ENCODE measurements at regions not wholly inside any gene's neighbourhood (a gene's known extent, or its start where the extent isn't known, plus 50 kb on each side); places are given as distances from the start of the nearest gene placed in this dataset.

- TF ChIP-seq, protein P1, sequence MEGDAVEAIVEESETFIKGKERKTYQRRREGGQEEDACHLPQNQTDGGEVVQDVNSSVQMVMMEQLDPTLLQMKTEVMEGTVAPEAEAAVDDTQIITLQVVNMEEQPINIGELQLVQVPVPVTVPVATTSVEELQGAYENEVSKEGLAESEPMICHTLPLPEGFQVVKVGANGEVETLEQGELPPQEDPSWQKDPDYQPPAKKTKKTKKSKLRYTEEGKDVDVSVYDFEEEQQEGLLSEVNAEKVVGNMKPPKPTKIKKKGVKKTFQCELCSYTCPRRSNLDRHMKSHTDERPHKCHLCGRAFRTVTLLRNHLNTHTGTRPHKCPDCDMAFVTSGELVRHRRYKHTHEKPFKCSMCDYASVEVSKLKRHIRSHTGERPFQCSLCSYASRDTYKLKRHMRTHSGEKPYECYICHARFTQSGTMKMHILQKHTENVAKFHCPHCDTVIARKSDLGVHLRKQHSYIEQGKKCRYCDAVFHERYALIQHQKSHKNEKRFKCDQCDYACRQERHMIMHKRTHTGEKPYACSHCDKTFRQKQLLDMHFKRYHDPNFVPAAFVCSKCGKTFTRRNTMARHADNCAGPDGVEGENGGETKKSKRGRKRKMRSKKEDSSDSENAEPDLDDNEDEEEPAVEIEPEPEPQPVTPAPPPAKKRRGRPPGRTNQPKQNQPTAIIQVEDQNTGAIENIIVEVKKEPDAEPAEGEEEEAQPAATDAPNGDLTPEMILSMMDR (IDR thresholded peaks at IDR 0.05; ENCODE audit: unreplicated experiment) = no peak
- no peak overlapping the region for H3K4me3 Mint-ChIP-seq (ENCODE audit: unreplicated experiment)
- no peak for DNase-seq (ENCODE audit: unreplicated experiment)
- peaks cover under 1% of the 10 kb centered on the region for H3K4me1 Mint-ChIP-seq (ENCODE audit: insufficient read depth, unreplicated experiment)
- H3K27me3 Mint-ChIP-seq (ENCODE audit: insufficient read depth, unreplicated experiment) = no peaks in the 10 kb centered on the region
- ChIA-PET CTCF (interaction anchor here (0.7 kb wide), 1 partner anchor 418 kb away, joined by 3 read pairs; no protein-coding TSS in a partner anchor), POLR2A (no interaction called here)
- H3K36me3 Mint-ChIP-seq (ENCODE audit: insufficient read depth, unreplicated experiment) = no peaks in the 10 kb centered on the region
- BruUV-seq (replicated peaks) = no TSS peak
- intact Hi-C loops (cut with micrococcal nuclease) = no loop called here
- H3K9me3 Mint-ChIP-seq (ENCODE audit: unreplicated experiment) = no peaks in the 10 kb centered on the region
- no peak overlapping the region for H3K27ac Mint-ChIP-seq (ENCODE audit: low read depth, unreplicated experiment)
Measured at GRCh38 chr18:71643822-71644221, 900.3 kb downstream of the CBLN2 start.

GRCh38 chr18:71630696-71631095 is 913.4 kb downstream of the CBLN2 start:
- Mint-ChIP-seq H3K27me3 (ENCODE audit: insufficient read depth, unreplicated experiment) (no peaks in the 10 kb centered on the region), H3K4me3 (ENCODE audit: unreplicated experiment) (no peak overlapping the region), H3K36me3 (ENCODE audit: insufficient read depth, unreplicated experiment) (no peaks in the 10 kb centered on the region), H3K9me3 (ENCODE audit: unreplicated experiment) (peaks cover 7% of the 10 kb centered on the region), H3K4me1 (ENCODE audit: insufficient read depth, unreplicated experiment) (no peaks in the 10 kb centered on the region), H3K27ac (ENCODE audit: low read depth, unreplicated experiment) (peak overlapping the region; percentile 21)
- POLR2A ChIA-PET = no interaction called here
- no TSS peak for BruUV-seq (replicated peaks)
- CTCF ChIA-PET = no interaction called here
- no peak for DNase-seq (ENCODE audit: unreplicated experiment)
- intact Hi-C loops (cut with micrococcal nuclease) = no loop called here
- TF ChIP-seq, protein P1 (IDR thresholded peaks at IDR 0.05; ENCODE audit: unreplicated experiment) = no peak

DNA sequence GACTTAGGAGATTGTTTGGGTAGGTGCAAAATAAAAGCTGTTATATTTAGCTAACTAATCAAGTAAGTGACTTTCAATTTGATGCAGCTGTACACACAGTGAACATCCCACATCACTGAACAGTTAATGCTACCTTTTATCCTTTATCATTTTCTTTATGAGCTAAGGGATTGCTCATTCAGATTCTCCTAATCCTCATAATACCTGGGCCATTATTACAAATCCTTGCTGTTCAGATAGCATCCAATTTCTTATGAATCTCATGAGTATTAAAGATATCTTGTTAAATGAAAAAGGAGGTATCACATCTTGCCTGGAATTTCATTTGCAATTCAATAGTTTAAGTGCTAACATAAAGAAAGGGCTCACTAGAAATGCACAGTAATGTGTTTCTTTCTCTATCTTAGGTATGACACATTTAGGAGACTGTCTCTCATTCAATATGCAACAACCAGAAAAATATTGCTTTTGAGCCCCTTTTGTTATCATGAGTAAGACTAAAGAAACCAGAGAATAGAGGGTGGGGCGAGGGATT is 918.5 kb downstream of the CBLN2 start:
- intact Hi-C loops (cut with micrococcal nuclease) = no loop called here
- CTCF ChIA-PET = interaction anchor here (0.5 kb wide), 1 partner anchor 25 kb away, joined by 3 read pairs; no protein-coding TSS in a partner anchor
- H3K4me3 Mint-ChIP-seq (ENCODE audit: unreplicated experiment) = no peak overlapping the region
- H3K27ac Mint-ChIP-seq (ENCODE audit: low read depth, unreplicated experiment) = no peak overlapping the region
- H3K9me3 Mint-ChIP-seq (ENCODE audit: unreplicated experiment) = peaks cover 7% of the 10 kb centered on the region
- BruUV-seq (replicated peaks) = no TSS peak
- no peaks in the 10 kb centered on the region for H3K36me3 Mint-ChIP-seq (ENCODE audit: insufficient read depth, unreplicated experiment)
- H3K27me3 Mint-ChIP-seq (ENCODE audit: insufficient read depth, unreplicated experiment) = no peaks in the 10 kb centered on the region
- POLR2A ChIA-PET = no interaction called here
- DNase-seq (ENCODE audit: unreplicated experiment) = no peak
- no peaks in the 10 kb centered on the region for H3K4me1 Mint-ChIP-seq (ENCODE audit: insufficient read depth, unreplicated experiment)
- TF ChIP-seq, protein P1 (IDR thresholded peaks at IDR 0.05; ENCODE audit: unreplicated experiment) = no peak

DNA sequence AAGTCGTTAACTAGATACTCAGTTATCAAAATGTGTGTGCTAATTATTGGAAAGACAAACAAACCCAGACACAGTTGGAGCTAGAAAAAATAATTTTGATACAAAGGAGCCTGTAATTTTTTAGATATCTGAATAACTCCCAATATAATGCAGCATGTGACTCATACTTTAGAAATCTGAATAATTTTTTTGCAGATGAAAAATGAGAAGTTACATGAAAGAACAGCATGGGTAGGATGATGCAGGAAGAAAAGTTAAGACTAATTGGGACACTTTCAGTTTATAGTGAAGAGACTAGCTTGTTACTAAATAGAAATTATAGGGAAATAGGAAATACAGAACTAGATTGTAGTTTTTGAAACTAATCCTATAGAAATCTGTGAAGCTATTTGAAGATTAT is 945.8 kb downstream of the CBLN2 start:
- H3K9me3 Mint-ChIP-seq (ENCODE audit: unreplicated experiment) = no peaks in the 10 kb centered on the region
- intact Hi-C loops (cut with micrococcal nuclease) = no loop called here
- TF ChIP-seq, protein P1 (IDR thresholded peaks at IDR 0.05; ENCODE audit: unreplicated experiment) = no peak
- H3K27me3 Mint-ChIP-seq (ENCODE audit: insufficient read depth, unreplicated experiment) = no peaks in the 10 kb centered on the region
- H3K27ac Mint-ChIP-seq (ENCODE audit: low read depth, unreplicated experiment) = no peak overlapping the region
- peak; percentile 11 for DNase-seq (ENCODE audit: unreplicated experiment)
- POLR2A ChIA-PET = no interaction called here
- no TSS peak for BruUV-seq (replicated peaks)
- CTCF ChIA-PET = interaction anchor here (0.6 kb wide), 1 partner anchor 224 kb away, joined by 3 read pairs; no protein-coding TSS in a partner anchor
- peaks cover 17% of the 10 kb centered on the region for H3K4me1 Mint-ChIP-seq (ENCODE audit: insufficient read depth, unreplicated experiment)
- H3K36me3 Mint-ChIP-seq (ENCODE audit: insufficient read depth, unreplicated experiment) = no peaks in the 10 kb centered on the region
- H3K4me3 Mint-ChIP-seq (ENCODE audit: unreplicated experiment) = no peak overlapping the region

All from MCF 10A (cell line).